ENCODE measurements at regions not wholly inside any gene's neighbourhood (a gene's known extent, or its start where the extent isn't known, plus 50 kb on each side); places are given as distances from the start of the nearest gene placed in this dataset.

DNA sequence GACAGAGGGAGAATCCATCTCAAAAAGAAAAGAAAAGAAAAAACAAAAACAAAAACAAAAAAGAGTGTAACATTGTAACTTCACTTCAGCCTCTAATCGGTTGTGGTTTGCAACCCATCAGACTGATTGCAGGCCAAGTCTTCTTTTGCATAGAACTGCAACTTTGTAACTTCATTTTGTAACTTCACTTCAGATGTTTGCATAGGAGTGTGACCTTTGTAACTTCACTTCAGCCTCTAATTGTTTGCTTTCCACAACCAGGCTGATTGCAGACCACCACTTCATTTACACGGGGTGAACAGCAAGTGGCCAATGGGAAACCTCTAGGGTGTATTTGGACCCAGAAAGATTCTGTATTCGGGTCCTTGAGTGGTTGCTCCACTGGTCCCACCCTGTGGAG, 79.1 kb upstream of the CHMP2B start:
- ChIA-PET POLR2A (no interaction called here), CTCF (no interaction called here), RAD21 (ENCODE audit: unreplicated experiment) (no interaction called here), SMC1A (ENCODE audit: uncharacterized antibody, unreplicated experiment) (no interaction called here)
- Histone ChIP-seq H3K4me2 (ENCODE audit: control insufficient read depth, insufficient read depth) (no peak overlapping the region), H2AFZ (ENCODE audit: control insufficient read depth, low read depth, low read length) (no peak overlapping the region), H3K27ac (ENCODE audit: control insufficient read depth, insufficient read depth) (no peak overlapping the region), H3K4me1 (ENCODE audit: control insufficient read depth, insufficient read depth, low read length) (no peaks in the 10 kb centered on the region), H3K79me2 (ENCODE audit: control insufficient read depth, insufficient read depth, low read length) (no peaks in the 10 kb centered on the region), H3K36me3 (ENCODE audit: control insufficient read depth in 2 of 2, insufficient read depth in 2 of 2, low read length in 1 of 2) (no peaks in the 10 kb centered on the region), H3K9me3 (replicated peaks; ENCODE audit: control insufficient read depth, insufficient read depth, low read length) (no peaks in the 10 kb centered on the region), H3K4me3 (no peak overlapping the region), H4K20me1 (ENCODE audit: control insufficient read depth, insufficient read depth) (no peaks in the 10 kb centered on the region), H3K27me3 (replicated peaks in 1 of 2; ENCODE audit: control insufficient read depth in 2 of 2, insufficient read depth in 2 of 2, low read length in 1 of 2) (no peaks in the 10 kb centered on the region), H3K9ac (ENCODE audit: control insufficient read depth, insufficient read depth, low read length) (no peak overlapping the region)
- WGBS (ENCODE audit: insufficient coverage, insufficient replicate concordance, low lambda C conversion rate, missing lambda C conversion rate), result 49% methylated on average over 3 of the region's 3 CpGs
- DNase-seq (ENCODE audit: low read depth, low spot score) (no peak), ATAC-seq (no peak), FAIRE-seq (no peak)
- in situ Hi-C loops (cut with MboI), result no loop called here
- no TSS peak for BruUV-seq (replicated peaks)
- TF ChIP-seq NFXL1 (IDR thresholded peaks at IDR 0.05; ENCODE audit: borderline replicate concordance) (no peak), NBN (IDR thresholded peaks at IDR 0.05) (no peak)
- intact Hi-C loops (cut with micrococcal nuclease; ENCODE audit: unreplicated experiment), result no loop called here

- H3K9ac ChIP-seq (ENCODE audit: control insufficient read depth, insufficient read depth, low read length), result no peak overlapping the region
- H3K79me2 ChIP-seq (ENCODE audit: control insufficient read depth, insufficient read depth, low read length), result no peaks in the 10 kb centered on the region
- no peak overlapping the region for H2AFZ ChIP-seq (ENCODE audit: control insufficient read depth, low read depth, low read length)
- no peak overlapping the region for H3K4me3 ChIP-seq
- H3K4me1 ChIP-seq (ENCODE audit: control insufficient read depth, insufficient read depth, low read length), result no peaks in the 10 kb centered on the region
- in situ Hi-C loops (cut with MboI) (no loop called here), intact Hi-C loops (cut with micrococcal nuclease; ENCODE audit: unreplicated experiment) (no loop called here)
- no peaks in the 10 kb centered on the region for H4K20me1 ChIP-seq (ENCODE audit: control insufficient read depth, insufficient read depth)
- ATAC-seq, result no peak
- FAIRE-seq, result no peak
- ChIA-PET RAD21 (ENCODE audit: unreplicated experiment) (no interaction called here), POLR2A (no interaction called here), CTCF (no interaction called here), SMC1A (ENCODE audit: uncharacterized antibody, unreplicated experiment) (no interaction called here)
- no peak overlapping the region for H3K27ac ChIP-seq (ENCODE audit: control insufficient read depth, insufficient read depth)
- TF ChIP-seq, protein P1, sequence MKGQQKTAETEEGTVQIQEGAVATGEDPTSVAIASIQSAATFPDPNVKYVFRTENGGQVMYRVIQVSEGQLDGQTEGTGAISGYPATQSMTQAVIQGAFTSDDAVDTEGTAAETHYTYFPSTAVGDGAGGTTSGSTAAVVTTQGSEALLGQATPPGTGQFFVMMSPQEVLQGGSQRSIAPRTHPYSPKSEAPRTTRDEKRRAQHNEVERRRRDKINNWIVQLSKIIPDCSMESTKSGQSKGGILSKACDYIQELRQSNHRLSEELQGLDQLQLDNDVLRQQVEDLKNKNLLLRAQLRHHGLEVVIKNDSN (IDR thresholded peaks at IDR 0.05; ENCODE audit: borderline replicate concordance, extremely low read length, insufficient read depth, low read depth, low read length), result no peak
- no peak for TF ChIP-seq MEF2A (IDR thresholded peaks at IDR 0.05; ENCODE audit: insufficient read depth, low read depth, low read length)
- TF ChIP-seq PAX8 (IDR thresholded peaks at IDR 0.05), result no peak
- TF ChIP-seq SP1 (IDR thresholded peaks at IDR 0.05; ENCODE audit: low read depth, low read length), result no peak
- H3K4me2 ChIP-seq (ENCODE audit: control insufficient read depth, insufficient read depth), result no peak overlapping the region
- no peaks in the 10 kb centered on the region for H3K27me3 ChIP-seq (replicated peaks in 1 of 2; ENCODE audit: control insufficient read depth in 2 of 2, insufficient read depth in 2 of 2, low read length in 1 of 2)
- DNase-seq (ENCODE audit: low read depth, low spot score), result no peak
- H3K36me3 ChIP-seq (ENCODE audit: control insufficient read depth in 2 of 2, insufficient read depth in 2 of 2, low read length in 1 of 2), result no peaks in the 10 kb centered on the region
- H3K9me3 ChIP-seq (replicated peaks; ENCODE audit: control insufficient read depth, insufficient read depth, low read length), result no peaks in the 10 kb centered on the region
- BruUV-seq (replicated peaks), result no TSS peak
- WGBS (ENCODE audit: insufficient coverage, insufficient replicate concordance, low lambda C conversion rate, missing lambda C conversion rate), result 23% methylated on average over 8 of the region's 8 CpGs
Measured at GRCh38 chr3:87147562-87147961, 79.5 kb upstream of the CHMP2B start.
